HUDEP-2 (cell line): ENCODE measurements at regions not wholly inside any gene's neighbourhood (a gene's known extent, or its start where the extent isn't known, plus 50 kb on each side); places are given as distances from the start of the nearest gene placed in this dataset.
A peak's percentile ranks its signal among the peaks of the same experiment; 100 is the strongest.

Source experiments
- DNase-seq, 76 experiments: peaks; one replicate each; lab custom pipeline; 2025; ENCODE audit not compliant: unreplicated experiment in 76 of 76; lab: John Stamatoyannopoulos, UW

DNA sequence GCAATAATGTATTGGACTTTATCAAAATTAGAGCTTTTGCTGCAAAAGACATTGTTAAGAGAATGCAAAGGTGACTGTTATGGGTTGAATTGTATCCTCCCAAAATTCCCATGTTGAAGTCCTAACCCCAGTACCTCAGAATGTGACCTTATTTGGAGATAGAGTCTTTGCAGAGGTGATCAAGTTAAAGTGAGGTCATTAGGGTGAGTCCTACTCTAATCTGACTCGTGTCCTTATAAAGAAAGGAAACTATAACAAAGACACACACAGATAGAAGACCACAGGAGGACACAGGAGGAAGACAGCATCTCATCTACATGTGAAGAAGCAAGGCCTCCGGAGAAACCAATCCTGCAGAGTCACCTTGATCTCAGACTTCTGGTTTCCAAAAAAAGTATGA, 1011.2 kb downstream of the TBC1D22A start:
- DNase-seq, result no peak

DNA sequence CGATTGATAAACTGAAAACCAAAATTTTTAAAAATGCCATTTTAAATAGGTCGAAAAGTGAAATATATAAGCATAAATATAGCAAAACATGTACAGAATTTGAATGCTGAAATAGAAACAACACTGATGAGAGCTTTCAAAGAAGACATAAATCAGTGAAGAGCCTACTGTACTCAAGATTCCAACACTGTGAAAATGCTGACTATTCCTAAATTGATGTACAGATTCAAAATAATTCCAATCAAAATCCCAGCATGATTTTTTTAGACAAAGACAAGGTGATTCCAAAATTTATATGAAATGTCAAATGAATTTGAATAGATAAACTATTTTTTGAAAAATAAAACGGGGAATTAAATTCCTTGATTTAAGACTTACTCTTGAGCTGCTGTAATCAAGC, 1010.4 kb downstream of the TBC1D22A start:
- DNase-seq, result no peak

DNA sequence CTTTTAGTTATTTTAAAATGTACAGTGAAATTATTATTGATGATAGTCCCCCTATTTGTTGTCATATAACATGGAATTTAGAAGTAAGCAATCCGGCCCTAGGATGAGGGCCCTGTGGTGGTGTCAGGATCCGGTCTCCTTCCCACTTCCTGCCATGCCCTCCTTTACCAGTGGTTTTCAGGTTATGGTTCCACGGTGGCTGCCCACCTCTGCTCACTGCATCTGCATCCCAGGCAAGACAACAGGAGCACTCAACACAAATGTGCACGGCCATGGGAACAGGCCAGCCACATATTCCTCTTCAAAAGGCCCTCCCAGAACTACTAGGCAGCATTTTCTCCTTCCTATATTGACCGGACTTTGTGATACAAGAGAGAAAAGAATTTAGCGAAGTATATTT, 1007.2 kb downstream of the TBC1D22A start:
- no peak for DNase-seq

DNA sequence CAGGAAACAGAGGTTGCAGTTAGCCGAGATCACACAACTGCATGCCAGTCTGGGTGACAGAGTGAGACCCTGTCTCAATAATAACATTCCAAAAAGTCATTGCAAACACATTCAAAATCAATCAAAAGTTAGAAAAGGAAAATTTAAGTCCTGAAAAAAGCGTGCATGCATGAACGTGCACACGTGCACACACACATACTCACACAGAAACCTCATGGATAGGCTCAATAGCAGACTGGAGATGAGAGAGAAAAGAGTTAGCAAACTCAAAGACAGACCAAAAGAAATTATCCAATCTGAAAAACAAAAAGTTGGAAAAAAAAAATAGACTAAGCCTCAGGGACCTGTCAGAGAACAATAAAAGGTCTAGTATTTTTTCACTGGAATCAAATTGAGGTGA, 1005.6 kb downstream of the TBC1D22A start:
- DNase-seq, result no peak

DNA sequence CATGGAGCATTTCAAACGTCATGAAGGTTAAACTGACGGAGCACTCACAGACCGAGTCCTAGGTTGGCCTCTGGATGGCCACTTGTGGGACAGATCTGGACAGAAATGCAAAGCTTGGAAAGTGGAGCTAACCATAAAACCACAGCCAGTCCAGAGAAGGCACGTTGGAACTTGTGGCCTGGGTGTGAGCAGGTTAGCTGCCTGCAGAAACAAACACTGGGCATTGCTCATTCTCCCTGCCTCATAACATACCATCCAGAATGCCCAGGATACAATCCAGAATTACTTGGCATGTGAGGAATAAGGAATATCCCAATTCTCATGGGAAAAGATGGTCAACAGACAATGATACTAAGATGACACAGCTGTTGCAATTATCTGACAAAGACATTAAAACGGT, 1005.0 kb downstream of the TBC1D22A start:
- DNase-seq, result no peak

DNA sequence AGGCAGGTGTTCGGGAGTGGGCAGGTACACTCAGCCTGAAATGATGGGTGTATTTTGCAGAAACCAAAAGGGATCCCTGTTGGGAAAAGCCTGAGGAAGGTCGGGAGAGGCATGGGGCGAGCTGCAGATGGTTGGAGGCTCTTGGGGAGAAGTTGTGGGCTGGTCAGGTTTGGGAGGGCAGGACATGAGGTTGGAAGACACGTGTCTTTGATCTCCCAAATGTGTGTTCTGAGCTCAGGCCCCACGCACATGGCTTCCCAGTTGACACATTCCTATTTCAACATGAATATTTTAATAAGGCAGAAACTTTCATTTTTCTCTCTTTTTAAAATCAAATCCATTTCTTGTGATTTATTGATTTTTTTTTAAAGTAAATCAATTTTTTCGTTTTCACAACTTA, 1003.3 kb downstream of the TBC1D22A start:
- DNase-seq, result no peak

DNA sequence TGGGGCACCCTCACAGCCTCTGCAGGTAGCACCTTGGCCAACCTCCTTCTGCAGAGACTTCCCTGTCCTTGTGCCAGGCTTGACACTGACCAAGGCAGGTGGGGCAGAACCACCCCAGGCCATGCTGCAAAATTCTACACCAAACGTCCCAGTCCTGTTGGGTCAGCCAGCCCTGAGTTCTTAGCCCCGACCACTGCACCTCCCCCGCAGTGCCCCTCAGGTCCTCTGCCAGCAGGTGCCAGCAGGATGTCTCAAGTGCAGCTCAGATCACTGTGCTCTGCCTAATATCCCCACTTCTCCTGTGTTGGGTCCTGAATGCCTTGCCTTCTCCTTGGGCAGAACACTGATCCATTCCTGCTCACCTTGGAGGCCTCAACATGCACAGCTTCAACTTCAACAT, 999.7 kb downstream of the TBC1D22A start:
- DNase-seq, result no peak

DNA sequence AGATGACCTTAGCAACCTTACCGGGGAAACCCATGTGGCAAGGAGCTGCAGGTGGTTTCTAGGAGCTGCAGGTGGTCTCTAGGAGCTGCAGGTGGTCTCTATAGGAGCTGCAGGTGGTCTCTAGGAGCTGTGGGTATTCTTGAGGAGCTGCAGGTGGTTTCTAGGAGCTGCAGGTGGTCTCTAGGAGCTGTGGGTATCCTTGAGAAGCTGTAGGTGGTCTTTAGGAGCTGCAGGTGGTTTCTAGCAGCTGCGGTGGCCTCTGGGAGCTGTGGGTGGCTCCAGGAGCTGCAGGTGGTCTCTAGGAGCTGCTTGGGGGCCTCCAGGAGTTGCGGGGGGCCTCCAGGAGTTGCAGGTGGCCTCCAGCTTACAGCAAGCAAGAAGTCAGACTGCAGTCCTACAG, 997.5 kb downstream of the TBC1D22A start:
- no peak for DNase-seq

DNA sequence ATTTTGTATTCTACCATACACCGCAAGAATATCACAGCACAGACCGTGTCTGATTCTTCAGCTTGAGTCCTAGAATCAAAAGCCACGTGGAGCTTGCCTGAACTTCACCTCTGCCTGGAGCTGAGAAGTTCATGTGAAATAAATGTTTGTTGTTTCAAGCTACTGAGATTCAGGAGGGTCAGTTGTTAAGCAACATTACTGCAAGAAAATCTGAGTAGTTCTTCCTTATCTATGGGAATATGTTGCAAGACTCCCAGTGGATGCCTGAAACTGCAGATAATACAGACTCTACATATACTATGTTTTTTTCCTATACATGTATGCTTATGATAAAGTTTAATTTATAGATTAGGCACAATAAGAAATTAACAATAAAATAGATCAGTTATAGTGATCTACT, 995.3 kb downstream of the TBC1D22A start:
- DNase-seq, result no peak

DNA sequence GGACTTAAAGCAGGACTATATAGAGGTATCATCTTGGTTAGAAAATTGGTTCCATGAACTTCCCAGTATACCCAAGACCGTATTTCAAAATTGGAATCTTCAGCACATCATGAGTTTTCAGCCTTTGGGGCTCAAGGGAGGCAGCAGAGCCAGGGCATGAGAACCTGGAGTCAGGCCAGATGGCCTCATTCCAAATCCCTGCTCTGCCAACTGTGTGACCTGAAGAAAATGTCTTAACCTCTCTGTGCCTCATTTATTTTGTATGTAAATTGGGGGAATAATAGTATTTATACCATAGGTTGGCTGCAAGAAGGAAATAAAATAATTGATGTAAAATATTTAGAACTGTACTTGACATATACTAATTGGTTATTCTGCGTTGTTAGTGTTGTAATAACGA, 987.6 kb downstream of the TBC1D22A start:
- DNase-seq, result peak in 5 of 76 experiments; percentile 0 to 6 (median 3)

DNA sequence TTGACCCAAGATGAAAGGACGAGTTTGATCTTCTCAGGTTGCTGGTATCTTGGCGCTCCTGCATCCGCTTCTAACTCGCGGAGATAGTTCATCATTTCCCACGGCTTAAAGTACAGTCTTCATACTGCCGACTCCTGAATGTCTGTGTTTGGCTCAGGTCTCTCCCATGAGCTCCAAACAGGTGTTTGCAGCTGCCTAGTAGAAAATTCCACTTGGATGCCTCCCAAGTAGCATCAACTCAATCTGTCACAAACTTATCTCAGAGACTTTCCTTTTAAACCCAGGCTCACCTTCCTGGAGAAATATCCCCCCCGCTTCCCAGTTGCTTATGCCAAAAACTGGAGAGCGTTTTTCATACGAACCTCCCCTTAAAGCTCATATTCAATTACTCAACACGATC, 986.5 kb downstream of the TBC1D22A start:
- DNase-seq, result no peak

DNA sequence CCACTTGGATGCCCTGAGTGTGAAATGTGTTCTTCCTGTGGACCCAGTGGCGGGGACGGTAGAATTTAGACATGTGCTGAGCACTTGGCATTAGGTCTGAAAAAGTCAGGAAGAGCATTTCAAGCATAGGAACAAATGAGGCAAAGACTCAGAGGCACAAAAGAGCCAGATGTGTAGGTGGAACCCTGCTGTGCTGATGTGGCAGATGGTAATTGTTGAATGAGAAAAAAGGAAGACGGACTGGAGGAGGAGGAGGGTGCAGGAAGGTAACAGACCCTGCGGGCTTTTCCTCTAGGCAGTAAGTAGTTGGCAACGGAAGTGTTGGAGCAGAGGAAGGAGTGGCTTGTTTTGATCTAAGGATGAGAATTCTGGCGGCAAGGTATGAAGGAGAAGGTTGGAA, 985.8 kb downstream of the TBC1D22A start:
- no peak for DNase-seq

DNA sequence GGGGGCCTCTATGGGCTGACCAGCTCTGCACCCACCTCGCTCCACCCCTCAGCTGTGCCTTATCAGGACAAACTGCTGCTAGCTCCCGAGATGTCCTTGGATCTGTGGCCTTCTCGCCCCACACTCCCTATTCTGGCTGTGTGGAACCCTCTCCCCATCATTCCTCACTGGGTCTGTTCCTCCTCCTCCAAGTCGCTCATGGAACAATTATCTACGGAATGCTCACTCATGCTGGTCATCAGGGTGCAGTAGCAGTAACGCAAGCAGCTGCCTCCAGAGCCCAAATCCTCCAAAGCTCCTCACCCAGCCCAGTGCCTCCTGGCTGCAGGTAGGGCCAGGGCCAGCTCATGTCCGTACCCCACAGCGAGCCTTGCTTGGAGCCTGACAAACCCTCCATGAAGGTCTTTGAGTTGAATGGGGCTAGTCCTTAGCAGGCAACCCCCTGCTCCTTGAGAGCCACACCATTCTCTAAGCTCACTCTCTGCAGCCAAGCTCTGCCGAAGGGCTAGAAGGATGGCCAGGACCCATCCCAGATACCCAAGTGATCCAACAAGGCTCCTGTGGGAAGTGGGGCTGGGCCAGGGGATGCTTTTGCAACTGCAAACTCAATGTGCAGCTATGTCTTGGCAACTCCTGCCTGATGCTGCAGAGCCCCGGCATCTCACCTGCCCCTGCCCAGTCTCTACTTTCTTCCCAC, 977.8 kb downstream of the TBC1D22A start:
- DNase-seq, result no peak

DNA sequence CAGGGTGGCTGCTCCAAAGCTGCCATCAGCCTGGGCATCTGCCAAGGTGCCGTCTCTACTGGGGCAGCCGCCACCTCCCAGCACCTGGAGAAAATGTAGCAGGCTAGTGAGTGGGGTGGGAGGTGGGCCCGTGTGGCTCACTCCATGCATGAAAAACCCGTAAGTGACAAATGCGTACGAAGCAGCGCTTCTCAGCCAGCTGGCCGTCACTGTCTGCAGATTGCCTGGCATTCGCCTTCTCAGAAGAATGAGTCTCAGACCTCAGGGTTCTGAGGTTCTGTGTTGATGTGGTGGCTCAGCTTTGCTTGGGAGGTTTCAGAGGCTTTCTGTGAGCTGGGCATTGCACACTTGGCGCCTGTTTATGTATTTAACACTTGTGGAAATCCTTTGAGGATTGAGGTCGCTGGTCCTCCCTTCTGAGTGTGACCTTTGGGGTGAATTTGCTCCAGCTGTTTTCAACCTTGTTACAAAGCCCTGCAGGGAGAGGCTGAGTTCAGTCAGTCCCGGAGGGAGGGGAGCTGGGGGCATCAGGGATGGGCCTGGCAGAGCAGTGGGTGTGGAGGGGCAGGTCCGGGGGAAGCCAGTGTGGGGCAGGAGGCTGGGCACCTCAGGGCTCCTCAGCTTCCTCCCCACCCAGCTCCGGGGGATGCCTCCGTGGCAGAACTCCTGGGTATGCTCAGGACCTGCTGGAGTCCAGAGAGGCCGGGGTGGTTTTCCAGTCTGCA, 977.0 kb downstream of the TBC1D22A start:
- DNase-seq, result no peak

DNA sequence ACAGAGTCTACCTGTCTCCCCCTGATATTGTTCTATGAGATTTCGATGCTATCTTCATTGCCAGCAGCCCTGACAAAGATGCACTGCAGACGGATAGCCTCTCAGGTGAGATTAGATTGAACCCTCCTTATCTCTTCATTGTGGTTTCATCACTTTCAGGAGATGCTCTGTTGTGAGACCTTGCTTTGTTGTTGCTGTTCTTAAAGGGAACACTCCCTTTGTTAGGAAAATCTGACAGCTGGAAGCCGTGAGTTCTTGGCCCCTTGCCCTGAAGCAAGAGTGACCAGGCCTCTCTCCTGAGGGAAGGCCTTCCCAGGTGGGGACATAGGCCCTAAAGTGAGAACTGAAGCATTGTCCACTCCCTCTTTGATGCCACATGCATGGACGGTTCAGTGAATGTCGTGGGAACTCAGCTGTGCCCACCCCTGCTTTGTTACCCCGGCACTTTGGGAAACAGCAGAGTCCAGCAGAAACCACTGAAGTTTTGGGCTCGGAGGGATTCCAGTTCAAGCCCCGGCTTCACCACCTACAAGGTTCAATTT, 976.1 kb downstream of the TBC1D22A start:
- DNase-seq, result no peak

DNA sequence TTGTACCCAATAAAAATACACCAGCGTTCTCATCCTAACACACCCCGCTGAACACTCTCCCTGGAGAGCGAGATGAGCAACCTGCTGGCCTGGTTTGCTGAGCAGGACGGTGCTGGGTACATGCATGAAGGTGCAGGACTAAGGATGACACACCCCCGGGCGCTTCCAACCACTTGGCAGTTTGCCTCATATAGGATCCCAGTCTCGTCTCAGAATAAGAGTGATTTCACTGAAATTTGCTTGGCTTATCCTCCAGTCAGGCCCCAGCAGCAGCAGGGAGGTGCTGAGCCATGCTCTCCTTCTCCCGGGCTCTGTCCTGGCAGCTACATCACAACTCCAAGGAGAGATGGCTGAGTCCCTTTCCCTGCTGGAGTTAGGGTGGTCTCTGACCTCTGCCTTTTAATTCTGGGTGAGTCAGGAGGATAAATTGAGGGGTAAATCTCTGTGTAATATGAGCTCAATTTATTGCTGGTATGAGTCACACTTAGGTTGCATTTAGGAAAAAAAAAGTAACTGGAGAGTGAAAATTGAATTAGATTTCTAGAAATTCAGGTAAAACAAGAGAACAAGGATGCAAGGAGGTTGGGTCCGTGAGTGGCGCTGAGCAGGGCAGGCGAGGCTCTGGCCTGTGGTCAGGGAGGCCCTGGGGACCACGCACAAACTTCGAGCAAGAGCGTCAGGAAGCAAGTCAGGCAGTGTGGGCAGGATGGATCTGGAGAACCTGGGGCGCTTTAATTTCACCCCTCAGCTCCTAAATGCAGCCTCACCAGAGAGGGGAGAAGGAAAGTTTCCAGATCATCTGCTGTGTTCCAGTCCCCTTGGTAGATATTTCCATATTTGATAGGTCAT, 974.0 kb downstream of the TBC1D22A start:
- no peak for DNase-seq

DNA sequence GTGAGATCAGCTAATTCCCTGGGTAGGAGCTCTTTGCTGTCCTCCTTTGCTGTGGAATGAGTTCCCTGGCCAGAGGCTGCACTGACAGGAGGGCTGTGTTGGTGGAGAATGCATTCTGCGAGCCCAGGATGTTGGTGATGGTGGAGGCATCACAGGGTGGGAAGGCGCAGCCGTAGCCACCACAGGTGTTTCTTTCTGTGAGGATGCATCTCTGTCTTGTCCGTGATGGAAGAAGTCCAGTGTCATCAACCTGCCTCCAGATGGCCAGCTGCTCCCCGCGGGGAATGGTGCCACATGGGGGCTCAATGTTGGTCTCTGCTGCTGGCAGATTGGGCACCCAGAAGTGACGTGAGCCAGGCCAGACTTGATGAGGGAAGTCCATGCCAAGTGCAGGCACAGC, 972.1 kb downstream of the TBC1D22A start:
- DNase-seq, result no peak

DNA sequence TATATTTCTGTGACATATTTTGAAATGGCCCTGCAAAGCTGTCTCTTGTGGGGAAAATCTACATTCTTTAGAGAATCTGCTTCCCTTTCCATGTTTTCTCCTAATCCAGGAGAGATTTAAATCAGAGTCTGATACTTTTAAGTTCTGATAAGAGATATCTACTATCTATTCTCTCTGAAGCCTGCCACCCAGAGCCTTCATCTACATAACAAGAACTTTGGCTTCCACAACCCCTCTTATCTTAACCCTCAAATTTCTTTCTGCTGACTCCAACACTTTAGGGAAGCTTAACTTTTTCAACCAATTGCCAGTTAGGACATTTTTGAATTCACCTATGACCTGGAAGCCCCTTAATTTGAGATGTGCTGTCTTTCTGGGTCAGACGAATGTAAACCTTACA, 965.2 kb downstream of the TBC1D22A start:
- DNase-seq, result no peak

DNA sequence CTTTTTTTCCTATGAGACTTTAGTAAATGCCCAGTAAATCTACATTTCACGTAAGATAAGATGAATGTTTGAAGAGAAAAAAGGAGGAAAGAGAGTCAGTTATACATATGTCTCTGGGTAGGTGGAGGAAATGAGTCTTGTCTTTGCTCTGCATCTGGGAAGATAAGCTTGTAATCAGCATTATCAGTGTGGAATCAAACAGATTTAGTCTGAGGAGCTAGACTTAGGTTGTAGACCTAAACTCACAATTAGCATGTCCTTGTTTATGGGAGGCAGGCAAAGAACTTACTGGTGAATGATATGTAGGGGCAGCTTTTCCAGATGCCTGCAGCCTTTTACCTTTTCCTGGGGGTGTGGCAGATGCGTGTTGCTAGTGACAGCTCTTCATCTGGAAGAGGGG, 962.3 kb downstream of the TBC1D22A start:
- no peak for DNase-seq

DNA sequence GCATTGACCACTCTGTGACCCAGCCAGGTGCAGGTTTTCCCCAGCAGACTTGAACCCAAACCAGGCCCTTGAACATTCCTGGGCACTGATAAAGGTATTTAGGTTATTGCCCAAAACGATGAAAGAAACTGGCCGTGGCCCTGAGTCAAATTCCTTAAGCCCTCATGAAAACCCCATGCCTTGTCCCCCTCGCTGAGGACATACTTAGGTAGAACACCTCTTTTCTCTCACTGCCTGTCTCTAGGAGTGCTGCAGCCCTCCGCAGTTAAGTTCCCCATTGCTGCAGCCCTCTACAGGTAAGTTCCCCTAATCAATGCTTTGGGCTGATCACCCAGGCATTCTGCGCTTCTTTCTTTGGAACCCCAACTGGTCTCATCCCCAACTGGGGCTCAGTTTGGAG, 961.6 kb downstream of the TBC1D22A start:
- no peak for DNase-seq

DNA sequence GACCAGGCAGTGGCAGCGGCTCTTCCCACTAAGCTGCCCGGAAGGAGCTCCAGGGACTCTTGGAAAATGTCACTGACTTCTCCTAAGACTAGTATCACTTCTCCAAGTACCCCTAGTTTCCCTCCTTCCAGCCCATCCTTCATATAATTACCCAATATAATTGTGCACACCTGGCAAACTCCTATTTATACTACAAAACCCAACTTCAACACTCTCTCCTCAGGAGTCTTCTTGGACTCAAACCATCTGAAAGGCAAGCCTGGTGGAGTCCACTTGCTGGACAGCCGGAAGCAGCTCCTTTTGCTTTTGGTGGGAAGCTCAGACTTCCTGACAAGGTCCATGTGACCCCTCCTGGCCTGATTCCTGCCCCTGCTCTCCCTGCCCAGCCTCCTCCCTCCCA, 955.9 kb downstream of the TBC1D22A start:
- DNase-seq, result no peak
